RCC 7860 (cell line): ENCODE measurements at regions not wholly inside any gene's neighbourhood (a gene's known extent, or its start where the extent isn't known, plus 50 kb on each side); places are given as distances from the start of the nearest gene placed in this dataset.

Experiments used
- DNase-seq: peaks from one replicate; pipeline ENCODE4 v3.0.0-alpha.2; 2015; ENCODE audit warnings: low spot score
- FAIRE-seq: peaks from 2 replicates; lab custom pipeline; 2012; peaks lifted over from hg19 to GRCh38; lab: Jason Lieb, UNC

DNA sequence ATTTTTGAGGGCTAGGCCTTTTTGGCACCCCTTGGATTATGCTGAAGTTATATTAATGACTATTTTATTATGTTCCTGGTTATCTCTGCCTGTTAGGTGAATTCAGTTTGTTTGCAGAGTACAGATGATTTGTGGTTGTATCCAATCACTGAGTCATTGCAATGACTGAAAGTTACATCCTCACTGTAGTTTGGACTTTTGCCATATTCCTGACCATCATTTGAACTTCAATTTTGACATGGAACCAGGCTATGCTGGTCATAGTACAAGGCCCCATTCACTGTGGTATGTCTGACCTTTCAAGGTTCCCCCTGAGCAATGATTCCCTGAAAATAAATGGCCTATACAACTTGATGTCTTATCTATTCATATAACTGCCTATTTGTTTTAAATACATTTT, 621.0 kb downstream of the CCER1 start:
- DNase-seq (peak; percentile 25), FAIRE-seq (peak; percentile 26)

DNA sequence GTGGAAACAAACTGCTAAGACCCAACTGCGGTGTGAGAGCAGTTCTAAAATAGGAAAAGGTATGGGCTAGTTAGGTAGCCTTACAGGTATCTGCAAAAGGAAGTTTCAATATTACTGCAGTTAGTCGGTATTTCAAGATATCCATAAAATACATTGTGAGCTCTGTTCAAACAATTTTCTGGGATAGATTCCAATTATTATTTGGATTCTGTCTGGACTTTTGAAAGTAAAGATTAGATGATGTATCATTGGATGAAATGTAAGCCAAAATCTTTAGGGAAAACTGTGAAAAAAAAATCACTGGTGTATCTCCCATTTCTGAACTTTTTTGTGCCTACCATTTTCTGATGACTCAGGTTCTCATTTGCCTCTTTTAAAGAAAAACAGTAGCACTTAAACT, 621.6 kb downstream of the CCER1 start:
- FAIRE-seq (no peak), DNase-seq (no peak)

DNA sequence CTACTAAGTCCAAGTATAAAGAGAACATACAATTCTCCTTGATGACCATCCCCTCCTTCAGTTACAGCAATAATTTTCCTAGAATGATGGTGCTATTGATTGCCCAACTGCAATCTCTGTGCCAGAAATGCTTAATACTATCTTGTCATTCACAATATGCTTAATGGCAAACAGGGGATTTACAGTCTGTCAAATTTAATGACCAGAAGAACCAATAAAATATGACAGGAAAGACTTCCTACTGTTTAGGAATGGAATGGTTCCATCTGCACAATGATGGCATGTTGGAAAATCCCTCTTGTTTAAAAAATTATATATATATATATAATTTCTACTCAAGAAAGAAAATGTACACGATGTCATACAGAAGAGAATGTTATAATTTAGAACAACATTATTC, 623.2 kb downstream of the CCER1 start:
- no peak for FAIRE-seq

DNA sequence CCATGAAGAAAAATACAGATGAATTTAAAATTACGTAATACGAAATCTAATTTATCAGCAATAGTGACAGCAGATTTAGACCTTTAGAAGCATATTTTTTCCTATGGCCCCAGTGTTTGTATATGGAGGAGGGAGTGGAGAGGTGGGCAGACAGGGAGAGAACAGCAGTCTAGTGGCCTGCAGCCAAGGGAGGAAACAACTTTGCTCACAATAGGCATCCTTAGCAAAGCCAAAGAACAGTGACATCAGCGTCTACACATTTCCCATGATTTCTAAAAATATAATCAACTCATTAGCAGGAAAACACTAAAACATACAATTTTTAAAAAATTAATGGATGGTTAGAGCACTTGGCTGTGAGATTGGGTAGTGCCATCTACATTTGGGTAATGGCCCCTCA, 622.6 kb upstream of the ATP2B1 start:
- FAIRE-seq (no peak), DNase-seq (no peak)

More for the DNA sequence above, 623.2 kb downstream of the CCER1 start:
- DNase-seq: no peak

DNA sequence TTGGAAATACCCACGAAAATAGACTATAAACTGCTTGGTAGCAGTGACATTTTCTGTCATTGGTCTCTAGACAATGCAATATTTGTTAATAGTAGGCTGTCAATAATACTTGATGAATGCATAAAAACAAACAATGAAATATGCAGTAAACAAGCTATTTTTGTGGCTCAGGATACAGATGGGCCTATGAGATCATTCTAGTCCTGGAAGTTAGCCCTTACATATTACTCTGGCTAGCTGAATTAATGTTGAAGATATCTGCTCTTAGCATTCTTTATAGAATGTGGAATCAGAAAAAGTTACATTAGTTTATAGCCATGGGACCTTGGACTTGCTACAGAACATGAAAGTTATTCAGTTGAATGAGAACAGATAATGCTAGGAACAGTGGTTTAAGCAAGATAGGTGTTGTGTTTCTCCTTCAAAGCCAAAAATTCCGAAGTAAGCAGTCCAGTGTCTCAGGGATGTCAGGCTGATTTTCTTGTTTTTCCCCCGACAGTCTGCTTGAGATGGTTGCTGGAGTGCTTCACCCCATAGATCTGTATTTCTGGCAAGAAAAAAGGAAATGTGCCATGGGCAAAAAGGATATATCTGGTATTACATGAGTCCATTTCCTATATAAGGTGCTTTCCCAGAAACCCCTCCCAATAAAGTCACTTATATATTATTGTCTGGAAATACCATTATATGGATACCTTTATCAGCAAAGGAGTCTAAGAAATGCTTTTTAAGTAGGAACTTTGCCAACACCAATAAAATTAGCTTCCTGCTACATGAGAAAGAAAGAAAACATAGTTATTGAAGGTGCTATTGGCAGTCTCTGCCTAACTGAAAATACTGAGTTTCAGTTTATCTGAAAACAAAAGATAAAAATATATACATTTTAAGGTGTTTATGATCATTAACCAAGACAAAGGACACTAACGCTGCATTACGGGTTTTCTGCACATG, 619.4 kb upstream of the ATP2B1 start:
- FAIRE-seq (no peak), DNase-seq (no peak)

- no peak for FAIRE-seq
Measured at GRCh38 chr12:90323217-90323616, 614.6 kb upstream of the ATP2B1 start.

GRCh38 chr12:90322006-90322405, 613.4 kb upstream of the ATP2B1 start:
- FAIRE-seq: no peak
- no peak for DNase-seq

More at GRCh38 chr12:90323217-90323616, 614.6 kb upstream of the ATP2B1 start:
- no peak for DNase-seq

DNA sequence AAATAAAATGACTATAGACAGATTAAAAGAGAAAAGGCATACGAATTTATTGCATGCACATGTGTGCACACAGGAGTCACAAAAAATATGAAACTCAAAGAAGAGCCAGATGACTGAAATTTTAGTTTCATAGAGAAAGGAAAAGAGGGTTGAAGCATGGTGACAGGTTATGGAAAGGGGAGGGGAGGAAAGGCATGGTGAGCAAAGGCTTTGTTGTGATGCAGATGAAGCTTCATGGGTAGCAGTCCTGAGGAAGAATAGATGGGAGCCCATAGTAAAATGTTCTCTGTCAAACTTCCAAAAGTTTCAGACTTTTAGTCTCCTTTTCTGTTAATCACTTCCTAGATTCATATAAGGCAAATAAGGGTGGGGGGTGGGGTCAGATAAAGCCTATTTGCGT, 612.7 kb upstream of the ATP2B1 start:
- DNase-seq: no peak
- no peak for FAIRE-seq

DNA sequence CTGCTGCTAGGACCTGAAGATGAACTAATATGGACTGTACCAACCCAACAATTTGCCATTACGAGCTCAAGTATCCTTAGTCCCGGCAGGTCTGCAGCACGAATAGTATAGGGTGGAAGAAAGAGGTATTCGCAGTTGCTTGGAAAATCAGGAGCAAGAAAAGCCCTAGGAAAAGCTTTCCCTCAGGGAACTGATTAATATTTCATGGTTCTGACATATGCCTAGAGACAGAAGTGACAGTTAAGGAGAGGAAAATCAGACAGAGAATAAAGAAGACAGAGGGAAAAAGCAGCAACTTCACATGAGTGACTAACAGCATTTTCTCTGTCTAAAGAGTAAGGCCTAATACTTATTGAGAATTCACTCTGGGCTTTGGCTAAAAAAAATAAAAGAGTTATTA, 602.9 kb upstream of the ATP2B1 start:
- DNase-seq (no peak), FAIRE-seq (no peak)

- no peak for FAIRE-seq
- DNase-seq: no peak
Measured at GRCh38 chr12:90305379-90305778, 596.7 kb upstream of the ATP2B1 start.

- FAIRE-seq (no peak), DNase-seq (peak; percentile 9)
Measured at GRCh38 chr12:90304231-90304630, 595.6 kb upstream of the ATP2B1 start.

DNA sequence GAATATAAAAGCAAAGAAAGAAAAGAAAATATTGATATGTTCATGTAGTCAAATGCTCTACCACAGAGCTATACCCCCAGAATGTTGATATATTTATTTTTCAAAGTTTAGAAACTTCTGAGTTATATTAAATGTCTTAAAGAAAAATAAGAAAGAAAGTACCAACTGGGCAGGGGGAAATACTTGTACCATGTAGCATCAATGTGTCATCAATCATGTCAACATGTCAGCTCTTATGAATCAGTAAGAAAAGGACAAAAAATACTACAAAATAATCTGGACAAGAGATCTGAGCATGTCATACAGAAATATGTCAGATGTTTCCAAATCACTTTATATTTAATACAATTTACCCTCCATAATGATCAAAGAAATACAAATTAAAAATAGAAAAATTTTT, 595.1 kb upstream of the ATP2B1 start:
- FAIRE-seq (peak; percentile 31), DNase-seq (no peak)

DNA sequence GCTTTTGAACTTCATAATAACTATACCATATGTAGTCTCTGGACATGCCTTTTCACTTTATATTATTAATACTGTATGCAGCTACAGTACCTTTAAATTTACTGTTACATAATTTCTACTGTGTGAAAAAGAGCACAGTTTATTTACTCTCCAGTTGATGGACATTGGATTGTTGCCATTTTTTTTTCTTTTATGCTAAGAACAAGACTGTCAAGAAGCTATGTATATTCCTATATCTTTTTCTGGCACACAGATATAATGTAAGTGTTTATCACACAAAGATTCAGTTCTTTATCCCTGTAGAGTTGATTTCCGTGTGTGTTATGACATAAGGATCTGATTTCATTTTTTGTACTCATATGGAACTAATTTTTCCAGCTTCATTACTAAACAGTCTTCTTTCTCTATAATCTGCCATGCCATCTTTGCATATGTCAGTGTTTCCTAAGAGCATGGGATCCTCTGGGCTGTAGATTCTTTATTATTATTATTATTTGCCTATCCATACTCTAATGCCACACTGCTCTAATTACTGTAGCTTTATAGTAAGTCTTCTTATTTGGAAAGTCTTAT, 593.0 kb upstream of the ATP2B1 start:
- DNase-seq (no peak), FAIRE-seq (no peak)

- FAIRE-seq (no peak), DNase-seq (no peak)
Measured at GRCh38 chr12:90301095-90301494, 592.5 kb upstream of the ATP2B1 start.

GRCh38 chr12:90299666-90300065, 591.0 kb upstream of the ATP2B1 start:
- FAIRE-seq: no peak
- DNase-seq: no peak

DNA sequence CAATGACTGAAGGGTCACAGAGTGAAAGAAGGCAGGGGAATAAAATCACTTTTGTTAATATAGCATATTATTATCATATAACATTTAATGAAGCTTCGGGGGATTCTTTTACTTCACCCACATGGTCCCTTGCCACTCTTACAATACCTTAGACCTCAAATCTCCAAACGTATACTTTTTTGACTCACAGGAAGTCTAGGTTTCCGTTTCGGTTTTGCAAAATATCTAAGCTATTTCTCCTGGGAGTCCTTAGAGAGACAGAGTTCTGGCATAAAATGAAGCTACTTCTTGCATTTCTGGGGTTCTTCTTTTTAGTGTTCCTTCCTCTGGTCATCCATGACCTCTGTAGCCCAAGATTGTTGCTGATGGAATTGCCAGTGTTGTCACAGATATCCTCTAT, 590.5 kb upstream of the ATP2B1 start:
- DNase-seq: no peak
- no peak for FAIRE-seq

DNA sequence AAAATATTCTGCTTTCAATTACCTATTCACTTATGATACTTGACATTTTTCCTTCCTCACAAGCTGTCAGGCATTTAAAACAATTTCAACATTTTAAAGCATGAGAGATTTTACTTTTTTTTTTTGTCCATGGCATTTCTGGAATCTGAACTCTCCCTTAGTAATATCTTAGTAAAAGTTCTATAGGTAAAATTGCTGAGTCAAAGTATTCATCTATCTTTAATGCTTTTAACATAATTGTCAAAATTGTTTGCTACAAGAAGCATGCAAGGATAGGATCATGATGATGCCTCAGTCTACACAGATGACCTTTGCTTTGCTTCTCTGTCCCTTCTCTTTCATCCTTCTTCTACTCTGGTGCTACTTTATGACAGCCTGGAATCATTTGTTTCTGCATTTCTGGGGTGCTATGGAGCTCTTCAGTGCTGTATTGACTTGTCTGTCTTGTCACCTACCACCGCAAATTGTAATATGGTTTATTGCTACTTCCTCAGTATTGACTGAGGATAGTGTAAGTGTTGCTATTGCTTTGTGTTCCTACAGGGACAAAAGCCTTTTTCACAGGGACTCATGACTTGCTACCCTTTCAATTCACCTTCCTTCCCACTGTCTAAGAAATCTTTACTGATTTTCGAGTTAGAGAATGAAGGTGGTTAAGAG, 589.8 kb upstream of the ATP2B1 start:
- FAIRE-seq (no peak), DNase-seq (no peak)

GRCh38 chr12:90295858-90296257, 587.2 kb upstream of the ATP2B1 start:
- no peak for DNase-seq
- FAIRE-seq: no peak

GRCh38 chr12:90292183-90292582, 583.5 kb upstream of the ATP2B1 start:
- DNase-seq (no peak), FAIRE-seq (no peak)

DNA sequence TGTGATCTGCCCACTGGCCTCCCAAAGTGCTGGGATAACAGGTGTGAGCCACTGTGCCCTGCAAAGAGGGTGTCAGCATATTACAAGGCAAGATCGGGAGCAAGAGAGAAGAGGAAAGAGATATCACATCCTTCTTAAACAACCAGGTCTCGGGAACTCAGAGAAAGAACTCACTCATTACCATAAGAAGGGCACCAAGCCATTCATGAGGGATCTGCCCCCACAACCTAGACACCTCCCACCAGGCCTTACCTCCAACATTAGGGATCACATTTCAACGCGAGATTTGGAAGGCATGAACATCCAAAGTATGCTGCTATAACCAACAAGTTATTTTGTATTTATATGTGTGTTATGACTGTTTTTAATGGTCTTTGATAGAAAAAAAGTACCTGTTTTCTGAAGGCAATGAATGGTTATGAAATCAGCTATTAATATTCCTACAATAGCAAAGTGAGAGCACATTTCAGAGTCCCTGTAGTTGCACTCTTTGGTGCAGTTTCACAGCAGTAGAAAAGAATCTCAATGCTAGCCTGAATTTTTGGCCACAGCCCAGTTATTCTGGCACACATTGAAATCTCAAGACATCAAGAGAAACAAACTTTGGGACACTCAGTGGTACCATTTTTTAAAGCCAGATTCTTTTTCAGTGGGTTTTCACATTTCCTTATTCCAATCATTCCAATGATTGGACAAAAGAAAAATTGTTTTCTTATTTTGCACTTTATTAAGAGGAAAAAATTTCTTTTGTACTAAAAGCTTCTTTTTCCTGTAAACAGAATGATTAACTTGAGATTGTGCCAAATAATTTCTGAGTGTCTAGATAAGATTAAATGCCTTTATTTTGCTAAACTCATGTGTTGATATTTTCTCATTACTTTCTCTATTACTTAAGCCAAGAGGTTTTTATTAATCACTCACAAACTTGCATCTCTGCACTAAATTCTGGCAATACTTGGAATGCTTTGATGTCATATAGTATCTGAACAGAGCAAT, 582.6 kb upstream of the ATP2B1 start:
- no peak for FAIRE-seq
- no peak for DNase-seq

DNA sequence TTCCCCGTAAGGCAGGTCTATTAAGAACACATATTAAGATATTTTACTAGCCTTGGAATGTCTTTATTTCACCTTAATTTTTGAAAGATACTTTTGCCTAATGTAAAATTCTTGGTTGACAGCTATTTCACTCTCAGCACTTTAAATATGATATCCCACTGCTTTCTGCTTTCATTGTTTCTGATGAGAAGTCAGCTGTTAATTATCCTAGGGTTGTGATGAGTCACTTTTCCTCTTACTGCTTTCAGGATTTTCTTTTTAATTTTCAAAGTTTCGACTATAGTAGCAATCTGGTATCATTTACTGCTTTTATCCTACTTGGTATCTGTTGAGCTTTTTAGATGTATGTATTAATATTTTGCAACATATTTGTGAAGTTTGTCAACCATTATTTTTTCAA, 578.9 kb upstream of the ATP2B1 start:
- DNase-seq: peak; percentile 8
- no peak for FAIRE-seq
